Breast epithelium (tissue), 3 donors: ENCODE measurements at regions not wholly inside any gene's neighbourhood (a gene's known extent, or its start where the extent isn't known, plus 50 kb on each side); places are given as distances from the start of the nearest gene placed in this dataset.
"Not testable (repeated sequence)": the region's sequence is repeated elsewhere in the genome, so short reads cannot be mapped to it uniquely, and the experiment has no call there.

Experiments used
- CTCF ChIP-seq, 3 donors: fragments of 450-650 bp; IDR thresholded peaks; one replicate each; pipeline ENCODE4 v1.5.1; 2016 to 2017; ENCODE audit warnings: antibody characterized with exemption in 3 of 3, mild to moderate bottlenecking in 3 of 3, moderate library complexity in 3 of 3
- POLR2A ChIP-seq: fragments of 450-650 bp; IDR thresholded peaks from one replicate; pipeline ENCODE4 v1.6.1; 2016; ENCODE audit warnings: antibody characterized with exemption, mild to moderate bottlenecking, moderate library complexity
- POLR2AphosphoS5 ChIP-seq, 3 donors: sonication (generic); formaldehyde crosslinking; IDR thresholded peaks; one replicate each; pipeline ENCODE4 v1.6.1; 2017; ENCODE audit warnings: antibody characterized with exemption in 3 of 3

DNA sequence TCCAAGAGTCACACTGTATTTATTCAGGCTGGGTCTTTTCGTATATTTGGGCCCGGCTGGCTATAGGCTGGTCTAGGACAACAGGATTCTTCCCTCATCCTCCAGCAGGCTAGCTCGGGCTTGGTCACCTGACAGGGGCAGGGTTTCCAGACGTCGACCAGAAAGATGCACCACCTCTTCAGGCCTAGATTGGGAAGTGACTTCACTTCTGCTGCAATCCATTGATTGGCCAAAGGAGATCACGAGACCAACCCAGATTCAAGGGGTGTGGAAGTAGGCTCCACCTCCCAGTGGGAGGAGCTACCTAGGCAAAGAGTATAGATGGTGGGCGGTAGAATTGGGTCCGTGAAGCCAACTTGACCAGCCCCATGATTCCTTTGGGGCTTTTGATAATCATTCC, 167.5 kb downstream of the GOSR1 start:
- TF ChIP-seq CTCF (IDR thresholded peaks at IDR 0.05); POLR2A; POLR2AphosphoS5 (IDR thresholded peaks at IDR 0.05): not testable (repeated sequence)
